Hematopoietic multipotent progenitor cell treated with erythropoietin and hydrocortisone succinate and interleukin-3 and kit ligand, for 4 days (in vitro differentiated cells): ENCODE measurements at regions not wholly inside any gene's neighbourhood (a gene's known extent, or its start where the extent isn't known, plus 50 kb on each side); places are given as distances from the start of the nearest gene placed in this dataset.
A peak's percentile ranks its signal among the peaks of the same experiment; 100 is the strongest.

Source experiments
- DNase-seq: peaks from one replicate; pipeline ENCODE4 v3.0.0-alpha.2; 2015

DNA sequence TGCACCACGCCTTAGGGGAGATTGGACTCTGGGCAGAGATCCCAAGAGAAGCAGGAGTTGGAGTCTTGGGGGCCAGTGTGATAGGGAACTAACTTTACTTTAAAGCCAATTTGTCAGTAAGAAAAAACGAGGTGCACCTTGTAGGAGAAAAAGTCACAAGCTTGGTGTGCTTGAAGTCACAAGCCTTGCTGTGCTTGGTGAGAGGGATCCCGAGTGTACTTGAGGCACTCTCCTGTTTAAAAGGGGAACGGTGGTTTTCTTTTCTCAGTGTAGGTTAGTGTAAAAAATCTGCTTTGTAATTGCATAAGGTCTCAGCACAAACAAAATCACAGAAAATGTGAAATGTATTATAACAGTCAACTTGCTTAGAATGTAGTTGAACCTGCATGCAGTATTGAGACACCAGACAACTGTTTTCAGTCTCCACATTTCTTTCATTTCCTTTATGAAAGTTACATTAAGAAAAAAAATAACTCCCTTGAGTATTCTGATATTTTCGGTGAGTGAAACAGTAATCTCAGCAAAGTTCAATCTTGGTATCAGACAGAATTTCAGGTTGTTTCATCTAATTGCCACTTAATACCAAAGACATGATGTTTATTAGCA is 111.1 kb upstream of the DUSP22 start:
- no peak for DNase-seq

DNA sequence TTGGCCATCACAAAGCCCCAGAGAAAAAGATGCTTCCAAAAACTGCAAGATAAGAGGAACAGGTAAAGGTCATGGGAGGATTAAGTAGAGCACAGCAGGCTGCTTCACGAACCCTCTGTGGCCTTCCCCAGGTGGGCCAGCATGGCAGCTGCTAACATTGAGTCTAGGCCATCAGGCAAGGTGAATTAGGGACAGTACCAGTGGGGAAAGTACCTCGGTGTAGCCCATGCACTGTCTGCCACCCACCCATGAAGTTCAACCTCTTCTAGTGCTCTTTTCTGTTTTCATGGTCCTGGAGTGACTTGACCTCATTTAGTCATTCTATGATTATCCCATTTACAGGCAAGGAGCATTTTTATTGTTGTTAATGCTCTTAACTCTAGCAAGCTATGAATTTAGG is 108.6 kb upstream of the DUSP22 start:
- no peak for DNase-seq

DNA sequence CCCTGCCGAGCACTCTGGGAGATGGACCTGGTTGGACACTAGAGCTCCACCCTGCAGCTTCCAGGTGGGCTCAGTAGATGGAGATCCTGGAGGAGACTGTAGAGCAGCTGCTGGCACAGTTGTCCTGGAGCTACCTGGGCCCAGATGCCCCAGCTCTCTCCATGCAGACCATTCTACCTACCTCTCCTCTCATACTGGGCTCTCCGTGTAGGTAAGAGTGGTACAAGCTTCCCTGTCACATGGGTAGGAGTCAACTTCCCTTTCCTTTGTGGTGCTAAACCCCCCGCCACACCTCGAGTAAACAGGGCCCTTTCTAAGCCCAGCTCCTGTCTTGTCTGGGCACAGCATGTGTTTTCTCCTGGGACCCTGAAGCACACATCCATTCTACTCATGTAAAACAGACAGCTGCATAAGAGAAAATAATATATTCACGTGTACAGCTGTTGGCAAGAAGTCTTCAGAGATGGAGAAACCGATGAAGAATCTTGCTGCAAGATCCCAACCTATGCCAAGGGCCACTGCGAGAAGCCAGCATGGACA is 108.1 kb upstream of the DUSP22 start:
- DNase-seq: no peak

DNA sequence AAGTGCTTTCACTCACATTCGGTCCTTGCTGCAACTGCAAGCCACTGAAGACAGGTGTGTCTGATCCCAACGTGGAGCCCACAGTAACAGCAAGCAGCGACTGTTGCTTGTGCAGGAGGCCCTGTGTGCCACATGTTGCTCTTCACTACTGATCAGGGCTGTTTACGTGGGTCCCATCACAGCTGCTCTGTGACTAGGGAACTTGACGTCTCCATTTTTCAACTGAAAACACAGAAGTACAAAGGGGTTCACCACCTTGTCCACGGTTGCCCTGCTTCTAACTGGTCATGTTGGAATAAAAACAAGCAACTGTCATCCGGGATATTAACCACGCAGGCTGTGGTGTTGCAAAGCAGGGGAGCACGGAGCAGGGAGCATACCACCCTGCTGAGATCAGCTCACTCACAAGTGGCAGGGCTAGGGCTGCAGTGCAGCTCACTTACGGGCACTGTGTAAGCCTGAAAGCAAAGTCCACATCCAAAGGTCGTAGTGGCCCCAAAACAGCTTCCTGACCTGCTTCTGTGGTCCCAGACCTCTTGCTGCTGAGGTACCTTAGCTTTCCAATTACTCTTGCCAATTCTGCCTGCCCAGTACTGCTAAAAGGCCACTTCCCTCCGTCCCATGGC is 105.8 kb upstream of the DUSP22 start:
- no peak for DNase-seq

DNA sequence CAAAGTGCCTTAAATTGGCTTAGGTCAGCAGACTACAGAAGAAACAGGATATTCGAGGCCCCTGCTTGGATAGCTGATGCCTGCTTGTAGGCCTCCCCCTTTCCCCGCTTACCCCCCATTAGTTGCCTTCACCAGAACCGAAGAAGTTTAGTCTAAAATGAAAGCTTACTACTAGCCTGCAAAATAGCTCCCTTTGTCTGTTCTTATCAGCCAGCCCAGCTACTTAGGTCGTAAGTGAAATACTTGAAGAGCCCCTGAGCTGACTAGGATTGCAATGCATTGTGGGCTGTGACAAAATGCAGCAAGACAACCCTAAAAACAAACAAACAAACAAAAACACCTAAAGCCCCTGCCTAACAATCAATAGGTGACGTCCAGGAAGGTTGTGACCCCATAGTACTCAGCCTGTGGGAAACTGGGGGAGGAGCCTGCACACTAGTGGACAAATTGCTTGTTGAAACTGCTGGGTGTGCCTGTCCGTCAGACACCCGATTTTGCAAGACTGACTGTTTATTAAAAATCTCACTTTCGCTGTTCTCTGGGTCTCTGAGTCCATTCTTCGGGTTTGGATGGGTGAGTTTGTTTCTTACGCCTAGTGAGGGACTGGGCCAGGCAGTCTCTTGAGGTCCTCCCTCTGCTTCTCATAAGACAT is 105.0 kb upstream of the DUSP22 start:
- no peak for DNase-seq

DNA sequence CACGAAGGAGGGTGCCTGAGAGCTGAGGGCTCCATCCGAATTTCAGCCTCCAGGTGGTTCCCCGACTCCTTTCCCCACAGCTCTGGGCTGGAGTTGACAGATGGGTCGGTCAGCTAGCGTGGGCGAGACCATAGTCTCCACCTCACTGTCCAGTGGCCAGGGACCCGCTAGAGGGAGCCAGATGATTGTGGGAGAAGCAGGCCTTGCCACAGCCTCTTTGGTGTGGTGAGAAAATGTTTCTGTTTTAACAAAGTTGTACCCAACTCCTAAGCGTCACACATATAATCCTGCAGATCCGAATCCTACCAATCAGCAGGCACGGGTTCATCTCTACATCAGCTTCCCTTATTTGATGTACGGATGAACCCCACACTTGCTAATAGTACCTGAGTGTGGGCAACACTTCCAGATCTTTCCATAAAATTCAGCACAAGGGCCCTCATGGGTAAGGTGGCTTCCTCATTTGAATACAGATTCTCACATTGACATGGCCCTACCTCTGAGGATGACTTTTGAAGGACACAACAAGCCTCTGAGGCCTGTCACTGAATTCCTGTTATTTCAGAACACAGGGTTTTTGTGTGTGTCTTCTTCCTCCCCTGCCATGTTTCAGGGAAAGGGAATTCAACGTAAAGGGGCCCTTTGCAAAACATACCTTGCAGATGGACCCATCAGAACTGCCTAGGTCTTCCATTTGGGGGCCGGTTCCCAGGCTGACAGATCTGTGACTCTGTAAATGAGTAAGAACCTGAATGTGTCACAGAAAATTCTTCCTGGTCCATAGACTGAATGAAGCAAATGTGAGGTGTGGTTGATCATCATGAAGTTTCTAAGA is 103.2 kb upstream of the DUSP22 start:
- peak; percentile 90 for DNase-seq

DNA sequence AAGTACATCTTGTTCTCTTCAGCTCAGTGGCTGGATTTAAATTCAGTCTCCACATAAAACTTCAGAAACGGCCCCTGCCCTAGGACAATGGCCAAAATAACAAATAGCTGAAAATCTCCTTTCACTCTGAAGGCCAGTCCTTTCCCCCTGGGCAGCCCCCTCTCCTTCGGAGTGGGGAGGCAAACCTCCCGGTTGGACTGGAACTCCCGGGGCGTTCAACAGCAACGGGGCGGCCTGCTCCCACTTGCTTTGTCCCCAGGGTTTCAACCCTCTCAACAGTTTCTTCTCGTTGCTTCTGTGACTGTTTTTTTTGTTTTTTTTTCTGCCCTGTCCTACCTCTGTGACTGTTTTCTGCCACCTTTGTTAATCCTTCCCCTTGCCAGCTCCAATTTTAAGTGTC is 102.6 kb upstream of the DUSP22 start:
- no peak for DNase-seq

DNA sequence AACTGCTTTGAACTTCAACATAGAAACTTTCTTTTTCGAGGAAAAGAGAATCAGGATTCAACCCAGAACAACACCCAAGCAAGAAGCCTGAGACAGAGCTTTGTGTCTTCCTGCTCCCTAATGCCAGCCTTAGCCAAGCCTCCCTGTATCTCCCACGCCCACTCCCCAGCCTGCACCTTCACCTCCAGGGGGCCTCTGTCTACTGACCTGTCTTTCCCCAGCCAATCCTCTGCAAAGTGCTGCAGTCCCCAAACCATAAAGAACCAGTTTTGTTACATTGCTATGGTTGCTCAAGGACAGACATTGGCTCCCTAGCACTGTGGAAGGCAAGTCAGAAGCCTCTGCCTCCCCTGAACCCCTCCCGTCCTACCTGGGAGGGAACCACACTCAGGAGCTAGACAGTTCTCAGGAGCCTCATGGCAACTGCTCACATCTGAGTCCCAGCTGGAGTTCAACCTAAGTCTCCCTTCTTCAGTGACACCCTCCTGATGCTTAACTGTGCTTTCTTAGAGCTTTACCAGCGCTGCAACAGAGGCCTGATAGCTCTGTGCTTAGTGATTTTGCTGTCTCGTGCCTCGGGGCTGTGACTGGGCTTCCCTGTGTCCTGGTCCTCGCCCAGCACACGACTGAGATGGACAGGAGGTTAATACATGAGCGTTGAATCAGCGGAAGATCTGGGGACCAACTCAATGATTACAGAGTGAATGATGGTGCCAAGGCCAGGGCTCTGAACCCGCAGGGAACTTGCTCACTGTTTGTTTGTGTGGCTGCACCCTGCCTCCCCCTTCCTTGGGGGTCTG is 101.5 kb upstream of the DUSP22 start:
- peak; percentile 33 for DNase-seq

DNA sequence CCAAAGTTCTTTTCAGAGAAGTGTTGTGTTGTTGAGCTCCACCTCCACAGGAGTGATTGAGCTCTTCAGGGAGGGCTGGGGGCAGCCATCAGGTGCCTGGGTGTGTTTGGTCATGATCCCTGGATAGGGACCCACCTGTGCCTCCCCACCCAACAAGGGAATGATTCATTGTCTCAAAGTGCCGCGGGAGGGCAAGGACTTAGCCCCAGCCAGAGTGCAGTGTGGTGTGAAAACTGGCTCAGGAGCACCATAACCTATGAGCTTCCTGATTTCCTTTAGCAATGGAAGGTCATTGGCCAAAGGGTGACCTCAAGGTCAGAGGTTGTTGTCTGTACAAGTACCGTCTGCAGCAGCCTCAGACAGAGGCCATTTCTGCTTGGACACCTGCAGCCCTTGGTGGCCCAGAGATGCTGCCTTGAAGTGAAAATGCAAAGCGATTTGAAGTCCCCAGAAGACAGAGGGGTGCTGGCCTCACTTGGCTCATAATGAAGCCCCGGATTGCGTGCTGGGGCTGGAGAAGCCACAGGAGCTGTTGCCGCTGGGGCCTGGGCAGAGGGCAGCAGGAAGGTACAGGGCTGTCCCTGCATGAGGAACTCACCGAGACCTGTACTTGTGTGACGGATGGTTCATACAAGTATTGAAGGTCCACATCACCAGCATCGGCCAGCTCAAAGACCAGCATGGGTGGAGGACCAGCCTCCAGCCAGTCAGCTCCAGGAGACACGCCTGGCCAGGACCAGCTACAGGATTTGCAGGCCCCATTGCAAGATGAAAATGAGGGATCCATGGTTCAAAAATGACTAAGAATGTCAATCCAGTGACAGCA is 100.6 kb upstream of the DUSP22 start:
- DNase-seq: no peak

DNA sequence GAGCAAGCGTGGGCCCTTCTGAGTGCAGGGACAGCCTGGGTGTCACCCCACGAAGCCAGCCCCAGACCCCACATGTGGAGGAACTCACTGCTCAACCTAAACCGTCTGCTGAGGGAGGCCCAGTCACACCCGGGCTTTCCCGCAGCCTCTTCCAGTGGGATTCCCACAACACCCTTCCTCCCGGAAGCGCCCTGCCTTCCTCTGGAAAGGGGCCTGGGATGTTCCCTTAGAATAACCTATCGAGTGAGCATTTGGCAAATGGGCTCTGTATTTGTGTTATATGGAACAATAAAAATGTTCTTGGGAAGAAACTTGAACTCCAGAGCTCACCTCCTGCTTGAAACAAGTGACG is 100.0 kb upstream of the DUSP22 start:
- DNase-seq: no peak

DNA sequence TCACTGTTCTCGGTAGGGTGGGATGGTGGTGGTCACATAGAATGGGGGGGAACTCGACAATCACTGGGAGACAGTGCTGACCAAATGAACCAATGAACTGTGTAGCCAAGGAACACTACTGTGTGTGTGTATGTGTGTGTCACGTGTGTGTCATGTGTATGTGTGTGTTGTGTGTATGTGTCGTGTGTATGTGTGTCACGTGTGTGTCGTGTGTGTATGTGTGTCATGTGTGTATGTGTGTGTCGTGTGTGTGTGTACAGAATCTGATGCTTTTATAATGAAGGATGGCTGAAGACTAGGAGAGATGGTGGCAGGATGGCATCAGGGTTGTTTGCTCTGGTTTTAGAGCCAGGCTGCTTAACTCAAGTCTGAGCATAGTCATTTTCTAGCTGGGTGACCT is 99.1 kb upstream of the DUSP22 start:
- no peak for DNase-seq

DNA sequence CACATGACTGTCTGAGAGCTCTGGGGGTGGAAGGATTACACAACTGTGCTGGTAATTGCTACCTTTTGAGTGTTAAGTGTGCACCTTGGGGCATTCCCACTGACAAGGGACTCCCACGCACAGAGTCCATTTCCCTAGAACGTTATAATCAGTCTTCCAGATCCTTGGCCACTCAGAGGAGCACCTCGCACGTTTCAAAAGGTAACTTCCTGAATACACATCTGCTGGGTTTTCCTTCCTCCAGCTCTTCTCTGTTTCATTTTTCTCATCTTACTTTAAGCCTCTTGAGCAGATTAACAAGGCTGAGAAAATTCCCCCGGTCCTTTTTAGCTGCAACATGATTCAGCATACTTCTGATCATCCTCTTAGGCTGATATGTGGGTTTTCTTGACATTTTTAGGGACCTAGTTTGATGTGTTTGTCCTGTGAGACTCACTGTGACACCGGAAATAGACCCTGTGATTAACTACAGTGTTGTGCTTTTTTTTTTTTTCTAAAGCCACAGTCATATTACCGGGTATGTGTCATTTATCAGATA is 98.4 kb upstream of the DUSP22 start:
- DNase-seq: peak; percentile 46

DNA sequence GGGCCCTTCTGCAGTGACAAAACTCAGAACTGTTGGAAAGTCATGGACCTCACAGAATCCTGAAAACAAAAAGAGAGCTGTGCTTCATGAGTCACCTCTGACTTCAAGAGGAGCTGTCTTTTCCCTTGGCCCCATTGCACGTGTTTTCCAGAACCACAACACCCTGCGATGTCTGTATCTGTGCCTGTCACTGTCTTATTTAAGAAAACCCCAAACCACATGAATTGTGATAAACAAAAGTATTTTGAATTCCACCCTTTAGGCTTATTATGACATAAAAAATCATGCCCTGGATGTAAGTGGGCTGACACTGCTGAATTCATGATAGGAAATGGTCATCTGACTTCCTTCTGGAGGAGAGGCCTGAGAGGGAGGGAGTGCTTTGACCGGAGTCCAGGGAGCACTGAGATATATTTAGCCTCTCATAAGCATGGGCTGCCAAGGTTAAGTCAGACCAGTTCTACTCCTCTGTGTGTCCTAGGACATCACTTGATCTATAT is 96.4 kb upstream of the DUSP22 start:
- DNase-seq: peak; percentile 55

DNA sequence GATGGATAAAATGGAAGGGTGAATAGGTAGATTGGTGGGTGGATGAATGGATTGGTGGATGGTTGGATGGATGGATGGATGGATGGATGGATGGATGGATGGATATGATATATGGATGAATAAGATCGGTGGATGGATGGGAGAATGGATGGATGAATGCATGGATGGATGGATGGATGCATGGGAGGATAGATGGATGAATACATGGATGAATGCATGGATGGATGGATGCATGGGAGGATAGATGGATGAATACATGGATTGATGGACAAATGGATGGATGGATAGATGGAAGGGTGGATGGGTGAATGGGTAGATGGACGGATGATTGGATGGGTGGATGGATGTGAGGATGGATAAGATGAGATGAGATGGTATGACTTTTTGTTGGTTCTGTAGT is 95.7 kb upstream of the DUSP22 start:
- no peak for DNase-seq

DNA sequence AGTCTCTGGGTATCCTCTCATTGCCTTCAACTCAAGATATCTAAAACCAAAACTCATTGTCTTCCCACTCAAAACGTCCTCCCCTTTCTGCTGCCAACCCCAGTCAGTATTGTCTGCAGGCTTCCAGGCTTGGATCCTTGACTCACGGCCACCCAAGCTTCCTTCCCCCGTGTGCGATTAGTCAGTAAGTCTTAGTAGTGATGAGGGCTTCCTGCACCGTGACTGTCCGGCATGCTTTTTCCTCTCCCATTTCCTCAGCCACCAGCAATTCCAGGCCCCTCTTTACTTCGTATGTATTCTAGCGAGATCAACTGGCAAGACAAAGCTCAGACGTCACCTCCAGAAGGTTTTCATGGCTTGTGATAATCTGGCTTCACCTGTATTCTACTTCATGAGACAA is 88.6 kb upstream of the DUSP22 start:
- no peak for DNase-seq

DNA sequence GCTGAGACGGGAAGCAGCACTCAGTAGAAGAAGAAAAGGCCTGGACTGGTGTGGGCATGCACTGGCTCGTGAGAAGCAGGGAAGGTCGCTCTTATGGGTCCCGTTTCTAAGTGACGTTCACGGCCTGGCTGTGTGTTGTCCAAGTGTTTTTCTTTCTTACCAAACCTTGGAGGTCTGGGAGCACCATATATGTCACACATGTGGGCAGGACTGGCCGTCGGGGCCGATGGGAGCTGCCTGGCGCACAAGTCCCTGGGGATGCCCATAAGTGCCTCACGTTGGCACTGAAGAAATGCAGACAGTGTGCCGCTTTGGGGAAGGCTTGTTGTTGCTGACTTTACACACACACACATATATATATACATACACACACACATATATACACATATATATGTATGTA is 86.0 kb upstream of the DUSP22 start:
- no peak for DNase-seq

DNA sequence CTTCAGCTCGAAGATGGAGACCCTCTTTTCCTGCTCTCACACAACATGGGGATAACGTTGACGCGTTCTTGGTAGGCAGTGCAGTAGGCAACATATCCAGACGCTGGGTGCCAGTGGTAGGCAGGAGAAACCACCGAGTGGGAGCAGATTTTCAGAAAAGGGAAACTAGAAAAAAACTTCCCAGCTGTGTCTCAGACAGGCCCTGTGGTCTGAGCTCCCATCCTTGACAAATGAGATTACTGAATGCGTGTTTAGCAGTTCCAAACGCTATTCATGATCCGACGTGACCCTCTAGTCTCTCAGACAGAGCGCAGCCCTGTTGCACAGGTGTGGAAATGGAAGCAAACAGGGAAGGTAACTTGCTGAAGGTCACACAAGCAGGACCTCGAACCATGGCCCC is 83.9 kb upstream of the DUSP22 start:
- DNase-seq: no peak

DNA sequence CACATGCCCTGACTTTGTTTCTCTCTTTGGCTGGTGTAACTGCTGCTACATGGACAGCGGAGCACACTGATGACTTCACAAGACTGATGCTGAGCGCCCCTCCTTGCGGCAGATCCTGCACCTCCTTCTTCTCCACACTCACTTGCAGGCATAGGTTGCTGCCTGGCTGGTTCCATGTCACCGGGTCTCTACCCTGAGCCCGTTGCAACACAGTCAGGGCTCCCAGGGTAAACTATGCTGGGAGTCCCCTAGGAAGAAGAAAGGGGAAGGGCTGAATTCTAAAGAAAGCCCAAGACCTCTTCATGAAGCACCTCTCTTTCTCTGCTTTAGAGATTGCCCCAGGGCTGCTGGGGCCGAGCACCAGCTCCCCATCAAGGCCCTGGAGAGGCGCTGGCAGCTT is 83.3 kb upstream of the DUSP22 start:
- DNase-seq: no peak

DNA sequence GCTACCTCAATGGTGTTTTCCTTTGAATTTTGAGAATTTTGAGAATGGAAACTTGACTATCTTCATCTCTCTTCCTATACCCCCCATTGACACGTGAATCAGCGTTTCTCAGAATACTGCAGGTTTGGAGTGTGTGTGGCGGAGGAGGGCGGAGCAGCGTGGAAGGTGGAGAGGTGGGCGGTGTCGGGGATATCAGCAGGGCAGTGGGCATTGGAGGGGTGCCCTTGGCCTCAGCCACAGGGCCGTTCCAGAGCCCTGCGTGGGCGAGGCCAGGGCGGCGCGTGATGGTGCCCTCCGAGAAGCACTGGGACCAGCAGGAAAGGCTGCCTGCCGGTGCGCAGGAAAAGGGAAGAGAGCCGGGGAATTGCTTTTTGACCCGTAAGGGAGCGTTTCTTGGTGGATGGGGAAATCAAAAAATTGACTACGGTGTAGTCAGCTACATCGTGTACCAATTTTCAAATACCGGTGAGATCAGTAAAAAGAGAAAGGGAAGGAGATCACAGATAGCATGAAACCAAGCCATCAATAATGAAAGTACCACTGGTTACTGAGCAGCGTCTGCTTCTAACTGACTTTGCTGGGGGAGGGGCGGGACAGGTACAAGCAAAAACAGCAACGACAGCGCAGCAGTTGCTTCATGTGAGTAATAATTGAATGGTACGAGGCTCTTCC is 82.7 kb upstream of the DUSP22 start:
- DNase-seq: no peak

DNA sequence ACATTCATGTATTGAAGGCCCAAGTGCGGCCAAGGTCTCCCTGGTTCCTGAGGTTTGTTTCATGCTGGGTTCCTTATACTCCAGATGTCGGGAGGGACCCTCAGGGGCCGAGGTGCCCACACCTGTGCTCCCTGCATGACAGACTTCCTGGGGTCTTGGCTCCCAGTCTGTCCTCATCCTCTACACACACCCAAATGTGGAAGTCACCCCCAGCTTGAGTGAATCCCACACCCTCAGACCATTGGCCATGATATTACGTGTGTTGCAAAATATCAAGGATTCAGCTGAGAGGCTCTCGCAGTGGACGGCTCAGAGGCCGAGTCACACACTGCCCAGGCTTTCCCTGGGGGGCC is 82.2 kb upstream of the DUSP22 start:
- DNase-seq: no peak
